Endodermal cell (in vitro differentiated cells): ENCODE measurements at regions not wholly inside any gene's neighbourhood (a gene's known extent, or its start where the extent isn't known, plus 50 kb on each side); places are given as distances from the start of the nearest gene placed in this dataset.

Source experiments
- DNase-seq: peaks from one replicate; pipeline ENCODE4 v3.0.0-alpha.2; 2017
- H3K27ac ChIP-seq: 2 replicates; pipeline ENCODE4 v1.5.1; 2013; ENCODE audit warnings: mild to moderate bottlenecking, low read depth, low read length, moderate library complexity
- H3K27me3 ChIP-seq: 2 replicates; pipeline ENCODE4 v1.6.1; 2013; ENCODE audit warnings: mild to moderate bottlenecking, low read length, moderate library complexity; ENCODE audit not compliant: insufficient read depth, control insufficient read depth, poor library complexity, severe bottlenecking
- H3K36me3 ChIP-seq: 2 replicates; pipeline ENCODE4 v1.7.0; 2013; ENCODE audit warnings: mild to moderate bottlenecking, low read length, moderate library complexity; ENCODE audit not compliant: control insufficient read depth, insufficient read depth
- H3K4me1 ChIP-seq: one replicate; pipeline ENCODE4 v1.7.0; 2013; ENCODE audit warnings: low read length; ENCODE audit not compliant: control insufficient read depth, insufficient read depth
- H3K4me3 ChIP-seq: 2 replicates; pipeline ENCODE4 v1.5.1; 2013; ENCODE audit warnings: mild to moderate bottlenecking, low read length, moderate library complexity
- H3K9ac ChIP-seq: 2 replicates; pipeline ENCODE4 v1.6.1; 2013; ENCODE audit warnings: mild to moderate bottlenecking, low read length, moderate library complexity; ENCODE audit not compliant: poor library complexity, severe bottlenecking; ENCODE audit errors: extremely low read depth
- H3K9me3 ChIP-seq: 2 replicates; pipeline ENCODE4 v1.6.1; 2013; ENCODE audit warnings: mild to moderate bottlenecking, low read length, moderate library complexity; ENCODE audit not compliant: control insufficient read depth
- H3K27ac Mint-ChIP-seq: 2 replicates; pipeline ENCODE4 v1.8.0; 2020; ENCODE audit warnings: mixed read lengths
- H3K27me3 Mint-ChIP-seq: 2 replicates; pipeline ENCODE4 v1.8.0; 2021; ENCODE audit warnings: mild to moderate bottlenecking, mixed read lengths; ENCODE audit not compliant: insufficient read depth
- H3K36me3 Mint-ChIP-seq: 2 replicates; pipeline ENCODE4 v1.8.0; 2020; ENCODE audit warnings: low read depth, mixed read lengths
- H3K4me1 Mint-ChIP-seq: 2 replicates; pipeline ENCODE4 v1.8.0; 2020; ENCODE audit warnings: mixed read lengths
- H3K4me3 Mint-ChIP-seq: 2 replicates; pipeline ENCODE4 v1.8.0; 2020; ENCODE audit warnings: mild to moderate bottlenecking, moderate library complexity, mixed read lengths
- H3K9me3 Mint-ChIP-seq: 2 replicates; pipeline ENCODE4 v1.8.0; 2020; ENCODE audit warnings: mild to moderate bottlenecking, mixed read lengths
- CTCF ChIP-seq: fragments of 200-600 bp; sonication (generic); conservative IDR thresholded peaks from 2 replicates; pipeline ENCODE4 v1.5.0; 2021; ENCODE audit warnings: antibody characterized with exemption, mild to moderate bottlenecking
- whole genome bisulfite sequencing, 2 experiments: methylation state at CpG; one replicate each; pipeline versions ENCODE4 v1.1.5 to v1.1.7; 2013; ENCODE audit warnings: missing lambda C conversion rate in 2 of 2, mixed read lengths in 1 of 2; ENCODE audit not compliant: insufficient coverage in 1 of 2, insufficient read length in 1 of 2; 5-methylcytosine and 5-hydroxymethylcytosine counted together

- no peak overlapping the region for H3K4me3 Mint-ChIP-seq
- Histone ChIP-seq H3K27ac (no peak overlapping the region), H3K9me3 (no peaks in the 10 kb centered on the region), H3K4me1 (no peaks in the 10 kb centered on the region), H3K4me3 (no peak overlapping the region), H3K36me3 (no peaks in the 10 kb centered on the region), H3K9ac (no peak overlapping the region), H3K27me3 (no peaks in the 10 kb centered on the region)
- H3K4me1 Mint-ChIP-seq: peaks cover 7% of the 10 kb centered on the region
- no peak overlapping the region for H3K27ac Mint-ChIP-seq
- DNase-seq: no peak
- no peaks in the 10 kb centered on the region for H3K27me3 Mint-ChIP-seq
- H3K36me3 Mint-ChIP-seq: no peaks in the 10 kb centered on the region
- H3K9me3 Mint-ChIP-seq: no peaks in the 10 kb centered on the region
- no peak for TF ChIP-seq CTCF
Measured at GRCh38 chr18:69162649-69163048, 238.0 kb upstream of the DOK6 start.

- Histone ChIP-seq H3K9me3 (peaks cover 4% of the 10 kb centered on the region), H3K27me3 (no peaks in the 10 kb centered on the region), H3K4me1 (no peaks in the 10 kb centered on the region), H3K36me3 (no peaks in the 10 kb centered on the region), H3K27ac (no peak overlapping the region), H3K4me3 (no peak overlapping the region), H3K9ac (no peak overlapping the region)
- DNase-seq: no peak
- no peak overlapping the region for H3K4me3 Mint-ChIP-seq
- H3K27me3 Mint-ChIP-seq: no peaks in the 10 kb centered on the region
- H3K9me3 Mint-ChIP-seq: peaks cover 10% of the 10 kb centered on the region
- no peaks in the 10 kb centered on the region for H3K36me3 Mint-ChIP-seq
- H3K27ac Mint-ChIP-seq: no peak overlapping the region
- whole genome bisulfite sequencing, 2 experiments: 82 to 83% methylated on average over 2 of the region's 2 CpGs
- no peak for TF ChIP-seq CTCF
- no peaks in the 10 kb centered on the region for H3K4me1 Mint-ChIP-seq
Measured at GRCh38 chr18:69172046-69172445, 228.6 kb upstream of the DOK6 start.

- 95 to 97% methylated on average over 2 of the region's 2 CpGs for WGBS, 2 experiments
- H3K36me3 ChIP-seq: no peaks in the 10 kb centered on the region
- no peaks in the 10 kb centered on the region for H3K27me3 ChIP-seq
- no peak for DNase-seq
- H3K27ac Mint-ChIP-seq: no peak overlapping the region
- H3K27me3 Mint-ChIP-seq: no peaks in the 10 kb centered on the region
- no peak for TF ChIP-seq CTCF
- H3K4me1 ChIP-seq: peaks cover 4% of the 10 kb centered on the region
- peaks cover 7% of the 10 kb centered on the region for H3K4me1 Mint-ChIP-seq
- no peak overlapping the region for H3K27ac ChIP-seq
- no peak overlapping the region for H3K4me3 ChIP-seq
- no peak overlapping the region for H3K9ac ChIP-seq
- H3K36me3 Mint-ChIP-seq: no peaks in the 10 kb centered on the region
- H3K9me3 ChIP-seq: peaks cover 4% of the 10 kb centered on the region
- peaks cover 10% of the 10 kb centered on the region for H3K9me3 Mint-ChIP-seq
- H3K4me3 Mint-ChIP-seq: no peak overlapping the region
Measured at GRCh38 chr18:69175681-69176080, 225.0 kb upstream of the DOK6 start.
